ENCODE measurements at regions not wholly inside any gene's neighbourhood (a gene's known extent, or its start where the extent isn't known, plus 50 kb on each side); places are given as distances from the start of the nearest gene placed in this dataset.

DNA sequence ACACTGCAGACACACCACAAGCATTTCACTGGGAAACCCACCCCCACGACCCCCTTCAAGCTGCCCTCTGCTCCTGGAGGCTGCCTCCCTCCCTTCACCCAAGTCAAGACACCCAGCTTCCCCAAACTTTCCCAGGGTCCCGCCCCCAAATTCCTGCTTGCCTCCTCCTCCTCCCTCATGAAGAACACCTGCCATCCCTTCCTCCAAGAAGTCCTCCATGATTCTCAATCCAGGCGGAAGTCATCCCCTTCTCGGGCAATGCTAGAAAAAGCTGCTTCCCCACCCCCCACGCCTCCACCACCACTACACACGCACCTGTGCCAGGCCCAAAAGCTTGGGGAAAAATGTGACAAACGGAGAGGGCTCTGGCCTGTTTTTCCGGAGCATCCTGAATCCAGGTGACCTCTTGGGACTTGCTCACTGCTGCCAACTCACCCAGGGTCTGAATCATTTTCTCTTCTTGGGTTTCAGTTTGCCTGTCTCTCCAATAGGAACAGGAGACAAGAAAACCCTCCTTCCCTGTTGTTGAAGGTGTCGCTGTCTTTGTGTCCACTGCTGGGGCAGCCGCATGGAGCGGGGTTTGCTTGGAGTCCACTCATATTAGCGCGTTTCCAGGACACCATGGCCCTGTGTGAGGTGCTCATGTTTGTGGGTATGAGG is 101.0 kb upstream of the CASZ1 start:
- DNase-seq (ENCODE audit: low read depth in 2 of 2), result no peak

DNA sequence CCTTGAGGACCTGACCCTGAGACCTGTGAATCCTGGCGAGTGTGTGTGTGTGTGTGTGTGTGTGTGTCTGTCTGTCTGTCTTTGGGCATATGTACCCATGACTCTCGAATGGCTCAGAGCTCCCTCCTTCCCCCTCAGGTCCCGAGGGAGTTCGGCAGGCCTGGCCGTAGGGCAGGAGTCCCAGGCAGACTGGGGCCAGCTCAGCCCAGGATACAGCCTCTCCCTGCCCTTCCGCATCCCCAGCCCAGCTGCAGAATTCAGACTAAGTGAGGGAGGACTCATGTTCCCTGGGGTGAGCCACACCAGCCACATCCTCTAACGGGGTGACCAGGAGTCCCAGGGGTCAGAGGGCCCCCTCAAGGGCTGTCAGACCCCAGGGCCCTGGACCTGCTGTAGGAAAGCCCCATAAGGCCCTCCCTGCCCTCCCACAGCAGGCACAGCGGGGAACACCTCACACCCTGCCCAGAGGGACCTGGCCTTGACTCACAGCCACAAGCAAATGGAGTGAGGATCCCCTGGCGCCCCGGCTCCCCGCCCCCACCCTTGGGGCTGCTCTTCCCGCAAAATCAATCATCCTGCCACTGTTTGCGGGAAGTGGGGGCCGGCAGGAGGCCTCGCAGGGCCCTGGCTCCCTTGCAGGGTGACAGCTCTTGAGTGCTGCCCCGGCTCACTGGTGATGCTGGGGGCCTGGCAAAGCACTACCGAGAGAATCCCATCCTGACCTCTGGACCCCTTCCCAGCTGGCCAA is 101.7 kb upstream of the CASZ1 start:
- DNase-seq (ENCODE audit: low read depth in 2 of 2), result no peak

DNA sequence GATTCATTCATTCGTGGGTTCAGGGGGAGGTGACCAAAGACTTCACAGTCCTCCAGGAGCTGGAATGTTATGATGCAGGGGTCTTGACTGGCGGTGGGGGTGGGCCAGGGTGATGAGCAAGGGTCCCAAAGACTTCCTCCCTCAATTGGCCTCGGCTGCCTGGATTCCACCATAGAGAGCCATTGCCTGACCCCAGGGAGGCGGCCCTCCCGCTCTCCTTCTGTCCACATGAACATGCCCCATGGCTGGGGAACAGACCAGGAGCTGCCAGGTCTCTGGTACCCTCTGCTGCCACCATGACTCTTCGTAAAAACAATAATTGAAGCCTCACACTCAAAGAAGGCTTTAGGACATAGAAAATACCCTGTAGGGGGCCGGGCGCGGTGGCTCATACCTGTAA is 102.5 kb upstream of the CASZ1 start:
- no peak for DNase-seq (ENCODE audit: low read depth in 2 of 2)

DNA sequence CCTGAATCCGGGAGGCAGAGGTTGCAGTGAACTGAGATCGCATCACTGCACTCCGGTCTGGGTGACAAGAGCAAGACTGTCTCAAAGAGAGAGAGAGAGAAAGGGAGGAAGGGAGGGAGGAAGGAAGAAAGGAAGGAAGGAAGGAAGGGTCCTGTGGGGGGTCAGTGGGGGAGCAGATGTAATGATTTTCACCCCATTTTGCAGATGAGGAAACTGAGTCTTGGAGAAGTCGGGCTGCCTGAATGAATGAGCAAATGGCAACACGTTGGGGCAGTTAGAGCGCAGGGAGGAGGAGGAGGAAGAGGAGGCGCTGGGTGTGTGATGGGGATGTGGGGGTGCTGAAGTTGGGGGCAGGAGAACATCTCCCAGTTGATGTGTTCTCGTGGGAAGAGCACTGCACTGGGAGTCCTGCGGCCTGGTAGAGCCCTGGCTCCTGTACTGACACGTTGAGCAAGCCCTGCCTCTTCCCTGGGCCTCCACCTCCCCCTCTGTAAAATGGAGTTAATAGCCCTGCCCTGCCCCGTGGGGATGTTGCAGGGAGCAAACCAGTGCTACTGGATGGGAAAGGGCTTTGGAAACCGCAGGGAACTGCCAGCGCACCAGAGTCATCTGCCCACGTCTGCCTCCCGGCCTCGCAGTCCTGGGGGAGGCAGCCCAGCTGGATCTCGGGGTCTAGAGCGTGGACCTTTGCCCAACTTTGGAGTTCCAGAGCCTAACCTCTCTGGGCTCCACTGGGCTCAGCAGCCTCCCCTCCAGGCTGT is 103.2 kb upstream of the CASZ1 start:
- no peak for DNase-seq (ENCODE audit: low read depth in 2 of 2)

DNA sequence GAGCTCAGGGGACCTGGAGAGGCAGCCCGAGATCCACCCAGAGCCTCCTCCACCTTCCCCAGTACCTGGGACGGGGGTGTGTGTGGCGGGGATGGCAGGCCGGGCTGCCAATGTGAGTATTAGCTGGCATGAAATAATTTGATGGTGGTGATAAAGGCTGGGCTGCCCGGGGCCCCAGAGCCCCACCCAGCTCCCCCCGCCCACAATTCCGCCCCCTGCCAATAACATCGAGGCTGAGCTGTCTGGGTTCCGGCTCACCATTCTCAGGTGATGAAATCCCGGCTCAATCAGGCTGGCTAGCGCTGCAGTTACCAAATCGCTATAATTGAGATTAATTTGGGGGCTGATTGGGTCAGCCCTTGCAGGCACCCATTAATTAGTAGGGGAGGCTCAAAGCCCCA is 103.8 kb upstream of the CASZ1 start:
- no peak for DNase-seq (ENCODE audit: low read depth in 2 of 2)

DNA sequence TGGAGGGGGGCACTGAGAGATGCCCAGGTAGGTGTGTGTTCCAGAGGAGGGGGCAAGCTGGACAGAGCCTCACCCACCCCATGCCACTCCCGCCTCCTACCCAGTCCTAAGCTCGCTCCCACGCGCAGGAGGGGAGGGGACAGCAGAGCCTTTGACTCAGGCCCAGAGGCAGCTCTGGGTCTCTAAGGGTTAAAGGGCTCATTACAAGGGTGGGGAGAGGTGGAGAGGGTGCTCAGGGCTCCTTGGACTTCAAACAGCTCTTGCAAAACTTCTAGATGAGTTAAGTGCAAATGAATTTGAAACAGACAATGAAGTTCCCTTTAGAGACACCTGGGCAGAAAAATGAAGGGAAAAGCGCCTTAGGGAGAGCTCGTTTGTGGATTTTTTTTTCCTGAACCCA is 104.2 kb upstream of the CASZ1 start:
- DNase-seq (ENCODE audit: low read depth in 2 of 2), result no peak

DNA sequence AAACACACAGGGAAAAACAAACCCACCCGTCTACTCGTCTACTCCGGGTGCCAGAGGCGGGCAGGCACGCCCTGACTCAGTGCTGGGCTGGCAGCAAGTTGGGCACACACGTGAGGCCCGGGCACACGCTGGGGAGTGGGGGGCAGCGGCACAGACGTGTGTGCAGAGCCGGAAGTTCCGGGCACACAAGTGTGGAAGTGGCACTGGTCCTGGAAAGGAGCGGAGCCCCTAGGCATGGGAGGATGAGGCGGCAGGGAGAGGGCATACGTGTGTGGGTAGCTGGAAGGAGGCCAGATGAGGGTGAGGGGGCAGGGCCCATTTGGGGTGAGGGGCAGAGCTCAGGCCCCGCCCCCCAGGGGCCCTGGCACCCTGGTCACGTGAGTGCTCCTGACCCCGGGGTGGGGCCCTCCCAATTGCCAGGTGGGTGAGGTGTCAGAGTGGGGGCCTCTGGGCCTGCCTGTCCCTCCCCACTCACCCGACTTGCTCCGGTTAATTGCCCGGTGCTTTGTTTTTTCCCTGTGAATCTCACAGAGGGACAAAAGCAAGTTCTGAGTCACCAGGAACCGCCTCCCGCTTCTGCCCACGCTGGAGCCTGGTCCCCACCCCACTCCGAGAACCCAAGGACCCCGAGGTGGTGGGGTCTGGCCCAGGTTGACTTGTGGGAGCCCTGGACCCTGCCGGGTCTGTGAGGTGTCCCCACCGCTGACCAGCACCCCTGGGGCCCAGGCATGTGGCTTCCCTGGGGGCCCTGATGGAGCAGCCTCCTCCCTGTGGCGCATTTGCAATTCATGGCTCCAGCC is 104.8 kb upstream of the CASZ1 start:
- no peak for DNase-seq (ENCODE audit: low read depth in 2 of 2)

DNA sequence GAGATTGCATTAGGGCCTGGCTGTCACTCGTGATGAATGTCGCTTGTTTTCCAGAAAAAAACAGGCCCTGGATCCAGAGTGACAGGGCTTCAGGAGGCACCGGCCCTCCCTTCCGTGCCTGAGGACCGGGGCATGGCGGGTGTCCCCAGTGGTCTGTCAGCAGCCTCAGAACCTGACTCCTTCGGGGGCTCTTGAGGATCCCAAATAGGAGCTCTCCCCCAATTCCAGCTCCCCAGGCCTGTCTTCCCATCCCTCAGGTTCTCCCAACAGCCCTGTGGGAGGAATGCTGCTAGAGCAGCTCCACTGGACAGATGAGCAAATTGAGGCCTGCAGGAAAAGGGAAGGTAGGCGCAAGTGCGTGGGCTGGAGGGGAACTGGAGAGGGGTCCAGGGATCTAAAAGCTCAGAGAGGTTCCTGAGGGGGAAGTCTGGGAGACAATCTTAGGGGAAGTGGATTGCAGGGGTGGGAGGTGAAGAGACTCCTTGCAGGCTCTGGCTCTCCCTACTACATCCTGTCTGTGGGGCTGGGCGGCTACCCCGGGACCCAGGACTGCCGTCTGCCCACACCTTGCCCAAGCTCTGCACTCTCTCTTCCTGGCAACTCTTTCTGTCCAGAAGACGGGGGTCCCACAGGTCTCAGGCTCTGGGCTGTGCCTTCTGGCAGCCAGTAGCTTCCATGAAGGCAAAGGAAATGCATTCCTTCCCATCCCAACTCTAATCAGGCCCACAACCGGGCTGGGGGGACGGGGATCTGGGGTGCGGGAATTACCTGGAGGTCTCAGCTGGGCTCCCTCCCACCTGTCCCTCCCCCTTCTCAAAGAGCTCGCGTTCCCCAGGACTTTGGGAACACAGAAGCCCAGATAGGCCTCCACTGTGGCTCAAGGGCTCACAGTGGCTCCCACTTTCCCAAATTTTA is 105.7 kb upstream of the CASZ1 start:
- DNase-seq (ENCODE audit: low read depth in 2 of 2), result no peak

DNA sequence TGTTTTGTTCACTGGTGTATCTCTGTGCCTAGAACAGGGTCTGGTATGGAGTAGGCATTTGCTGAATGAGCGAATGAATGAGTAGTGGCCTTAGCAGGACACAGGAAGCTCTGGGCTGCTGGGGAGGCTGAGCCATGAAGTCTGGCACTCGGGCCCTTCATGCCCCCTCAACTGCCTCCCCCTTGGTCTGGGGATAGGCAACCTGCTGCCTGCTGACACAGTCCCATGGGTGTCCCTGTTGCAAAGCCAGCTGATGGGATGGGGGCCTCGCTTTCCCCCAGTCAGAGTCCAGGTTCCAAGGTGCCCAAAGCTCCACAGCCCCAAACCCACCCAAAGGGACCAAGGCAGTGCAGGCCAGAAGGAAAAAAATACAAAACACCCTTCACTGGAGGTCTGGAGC is 107.0 kb upstream of the CASZ1 start:
- DNase-seq (ENCODE audit: low read depth in 2 of 2), result no peak

DNA sequence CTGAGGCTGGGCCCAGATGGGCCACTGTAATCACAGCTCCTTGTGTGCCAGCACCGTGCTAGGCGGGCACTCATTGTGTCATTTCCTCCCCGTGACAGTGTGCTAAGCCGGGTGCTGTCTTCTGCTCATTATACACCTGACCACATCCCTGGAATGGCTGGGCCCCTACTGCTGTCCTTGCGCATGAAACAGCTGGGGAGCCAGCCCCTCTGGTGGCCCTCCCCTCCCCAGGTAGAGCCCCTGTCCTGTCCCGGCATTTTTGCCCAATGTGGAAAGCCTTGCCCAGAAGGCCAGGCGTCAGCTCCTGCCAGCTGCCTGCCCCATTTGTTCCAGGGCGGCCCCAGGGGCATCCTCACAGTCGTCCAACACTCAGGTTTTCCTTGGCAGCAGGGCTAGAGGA is 107.4 kb upstream of the CASZ1 start:
- no peak for DNase-seq (ENCODE audit: low read depth in 2 of 2)

DNA sequence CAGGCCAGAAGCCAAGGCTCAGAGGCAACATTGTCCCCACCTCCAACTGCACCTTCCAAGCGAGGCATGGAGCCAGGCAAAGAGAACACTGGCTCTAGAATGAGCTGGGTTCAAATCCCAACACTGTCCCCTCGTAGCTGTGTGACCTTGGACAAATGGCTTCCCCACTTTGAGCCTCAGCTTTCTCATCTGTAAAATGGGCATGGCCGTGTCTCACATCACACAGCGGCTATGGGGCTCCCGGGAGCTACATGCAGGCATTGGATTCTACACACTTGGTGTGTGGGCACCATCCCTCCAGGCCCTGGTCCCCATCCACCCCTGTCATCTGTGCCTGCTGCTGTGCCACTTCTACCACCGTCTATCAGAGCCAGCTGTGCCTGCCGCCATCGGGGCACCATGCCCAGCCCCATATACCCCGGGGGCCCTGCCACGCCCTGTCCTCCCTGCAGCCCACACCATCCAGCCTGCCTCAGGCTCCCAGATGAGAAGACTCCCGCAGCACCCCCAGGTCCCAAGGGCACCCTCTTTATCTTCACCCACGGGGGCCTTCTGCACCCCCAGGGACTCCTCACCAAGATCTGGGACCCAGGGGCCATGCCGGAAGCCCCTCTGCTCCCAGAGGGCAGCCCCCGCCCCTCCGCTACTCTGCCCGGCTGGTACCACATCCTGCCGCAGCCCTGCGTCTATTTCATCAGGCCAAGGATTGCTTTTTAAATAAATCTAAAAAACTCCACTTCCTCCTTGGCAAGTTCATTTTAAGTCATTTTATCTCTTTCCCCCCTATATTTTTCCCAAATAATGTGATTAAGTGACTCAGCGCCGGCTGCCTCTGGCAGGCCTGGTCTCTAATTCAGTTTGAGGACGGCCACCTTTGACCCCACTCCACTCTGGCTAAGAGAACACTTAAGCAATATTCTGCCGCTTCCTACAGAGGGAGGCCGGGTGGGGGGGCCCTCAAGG is 107.8 kb upstream of the TARDBP start:
- DNase-seq (ENCODE audit: low read depth in 2 of 2), result no peak

DNA sequence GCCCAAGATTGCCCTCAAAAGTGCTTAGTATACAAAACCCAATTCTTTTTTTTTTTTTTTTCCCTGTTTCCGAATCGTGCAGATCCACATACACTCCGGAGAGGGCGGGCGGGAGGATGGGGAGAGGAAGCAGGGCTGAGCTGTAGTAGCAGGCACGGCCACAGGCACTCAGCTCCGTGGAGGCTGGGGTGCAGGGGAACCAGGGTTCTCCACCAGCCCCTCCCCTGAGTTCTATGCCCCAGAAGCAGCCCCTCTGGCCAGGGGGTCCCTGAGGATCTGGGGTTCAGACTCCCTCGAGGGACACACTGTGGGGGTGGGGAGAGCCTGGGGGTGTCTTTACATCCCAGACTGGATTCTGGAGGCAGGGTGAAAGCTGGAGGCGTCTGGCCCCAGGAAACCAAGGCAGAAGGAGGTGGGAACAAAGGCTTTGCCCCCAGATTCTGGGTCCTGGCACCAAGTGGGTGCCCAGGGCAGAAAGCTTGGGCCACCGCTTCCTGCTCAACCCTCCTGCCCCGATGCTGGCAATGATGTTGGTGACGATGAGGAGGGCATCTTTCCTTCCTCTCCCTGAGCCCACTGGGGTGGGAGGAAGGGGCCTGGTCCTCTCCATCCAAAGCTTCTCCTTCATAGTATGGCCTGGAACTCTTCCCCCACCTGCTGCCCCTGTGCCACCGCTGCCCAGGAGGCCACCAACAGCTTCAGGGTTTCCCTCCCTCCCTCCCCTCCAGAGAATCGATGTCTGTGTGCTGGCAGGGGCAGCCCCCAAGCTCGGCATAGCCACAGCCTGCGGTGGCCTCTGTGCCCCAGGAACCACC is 106.4 kb upstream of the TARDBP start:
- no peak for DNase-seq (ENCODE audit: low read depth in 2 of 2)

DNA sequence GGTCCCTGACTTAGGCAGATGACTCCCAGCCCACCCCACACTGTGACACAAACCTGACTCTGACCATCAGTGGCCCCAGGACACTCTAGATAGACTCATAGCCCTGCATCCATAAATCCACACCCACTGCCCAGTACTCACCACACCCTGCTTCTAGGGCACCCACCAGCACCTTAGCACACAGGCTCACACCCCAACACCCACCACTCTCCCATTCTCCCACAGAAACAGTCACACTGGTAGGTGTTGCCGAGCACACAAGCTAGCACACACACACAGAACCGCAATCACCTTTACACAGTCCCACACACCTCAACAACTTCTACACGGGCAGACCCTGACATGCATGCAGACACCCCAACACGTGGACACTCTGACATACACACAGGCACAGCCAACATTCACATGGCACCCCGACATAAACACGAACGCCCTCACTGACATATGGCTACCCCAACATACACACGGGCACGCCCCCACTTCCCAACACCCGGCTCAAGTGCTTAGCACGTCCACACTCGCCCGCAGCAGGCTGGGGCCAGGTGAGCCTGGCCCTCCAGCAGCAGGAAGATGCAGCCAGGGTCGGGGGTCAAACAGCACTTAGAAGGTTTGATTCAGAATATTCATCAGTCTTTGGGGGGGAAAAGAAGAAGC is 105.5 kb upstream of the TARDBP start:
- no peak for DNase-seq (ENCODE audit: low read depth in 2 of 2)

DNA sequence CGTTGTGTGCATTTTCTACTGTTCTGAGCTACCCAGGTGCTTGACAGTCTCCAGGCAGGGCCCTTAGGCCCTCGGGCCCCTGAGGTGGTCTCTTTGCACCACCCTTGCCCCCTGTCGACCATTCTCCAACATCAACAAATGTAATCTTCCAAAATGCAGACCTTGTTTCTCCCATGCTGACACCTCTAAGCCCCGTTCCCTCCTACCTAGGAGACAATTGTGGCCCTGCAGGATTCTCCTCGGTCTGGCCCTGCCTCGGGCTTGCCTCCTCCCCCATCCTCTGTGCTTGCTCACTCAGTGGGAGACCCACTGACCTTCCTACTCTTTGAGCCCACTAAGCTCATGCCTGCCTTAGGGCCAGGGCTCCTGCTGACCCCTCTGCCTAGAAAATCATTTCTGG is 104.2 kb upstream of the TARDBP start:
- DNase-seq (ENCODE audit: low read depth in 2 of 2), result no peak

DNA sequence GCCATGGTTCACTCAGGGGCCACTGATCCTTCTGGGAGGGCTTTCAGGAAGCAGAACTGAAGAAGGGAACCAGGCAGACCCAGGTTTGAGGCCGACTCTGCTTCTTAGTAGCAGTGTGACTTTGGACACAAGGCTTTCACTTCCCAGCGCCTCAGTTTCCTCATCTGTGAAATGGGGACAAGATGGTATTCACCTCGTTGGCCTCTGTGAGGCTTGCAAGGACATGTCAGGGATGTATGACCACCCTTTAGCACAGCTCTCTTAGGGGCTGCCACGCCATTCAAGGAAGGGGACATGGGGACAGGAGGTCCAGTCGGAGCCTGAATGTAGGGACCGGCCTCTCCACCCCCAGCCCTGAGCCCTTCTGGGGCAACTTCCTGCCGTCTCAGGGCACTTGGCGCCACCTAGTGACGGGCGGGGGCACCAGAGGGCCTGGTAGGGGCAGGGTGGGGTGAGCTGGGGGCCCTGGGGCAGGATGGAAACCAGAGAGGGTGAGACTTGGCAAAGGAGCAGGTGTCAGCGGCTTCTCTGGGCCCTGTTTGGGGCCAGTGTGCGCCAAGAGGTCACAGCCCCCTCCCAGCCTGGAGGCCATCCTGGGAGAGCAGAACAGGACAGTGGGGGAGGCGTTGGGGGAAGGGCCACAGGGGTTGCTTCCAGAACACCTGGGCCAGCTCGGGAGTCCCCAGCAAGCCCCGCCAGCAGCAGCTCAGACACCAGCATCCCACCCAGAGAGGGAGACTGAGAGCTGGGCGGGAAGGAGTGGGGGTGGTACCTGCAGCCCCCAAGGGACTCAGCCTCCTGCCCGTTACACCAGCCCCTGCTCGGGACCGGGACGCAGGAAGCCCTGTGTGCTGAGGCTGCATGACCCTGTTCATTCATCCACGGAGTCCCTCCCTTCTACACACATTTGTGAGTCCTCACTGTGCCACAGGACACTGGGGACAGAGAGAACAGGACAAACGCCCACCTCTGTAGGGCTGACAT is 102.5 kb upstream of the TARDBP start:
- DNase-seq (ENCODE audit: low read depth in 2 of 2), result peak; percentile 64 to 76

DNA sequence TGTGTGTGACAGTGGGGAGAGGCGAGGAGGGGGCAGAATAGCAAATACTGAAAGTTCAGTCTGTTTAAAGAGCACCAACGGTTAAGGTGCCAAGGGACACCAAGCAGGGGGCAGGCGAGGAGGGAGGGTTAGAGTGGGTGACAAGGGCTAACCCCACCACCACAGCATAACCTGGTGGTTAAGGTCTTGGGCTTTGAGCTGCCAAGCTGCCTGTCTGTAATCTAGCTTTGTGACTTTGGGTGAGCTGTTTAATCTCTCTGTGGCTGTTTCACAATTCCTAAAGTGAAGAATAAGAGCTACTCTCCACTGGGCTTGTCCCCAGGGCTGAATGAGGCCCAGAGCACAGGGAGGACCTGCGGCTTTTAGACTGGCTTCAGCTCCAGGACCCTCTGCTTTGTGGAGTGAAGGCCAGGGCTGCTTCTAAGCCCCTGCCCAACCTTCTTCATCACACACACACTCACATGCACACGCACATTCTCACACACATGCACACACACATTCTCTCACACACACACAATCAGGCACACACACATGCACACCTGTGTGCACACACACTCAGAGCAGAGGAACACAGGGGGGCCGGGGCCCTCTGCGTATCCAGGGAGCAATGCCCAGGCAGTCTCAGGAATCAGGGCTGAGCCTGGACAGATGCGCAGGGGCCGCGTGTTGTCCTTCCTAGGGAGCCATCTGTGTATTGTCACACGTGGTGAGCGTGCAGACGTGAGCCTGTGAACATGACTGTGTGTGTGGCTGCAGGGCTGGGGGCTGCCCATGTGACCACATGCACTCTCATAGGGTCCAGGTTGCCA is 101.6 kb upstream of the TARDBP start:
- no peak for DNase-seq (ENCODE audit: low read depth in 2 of 2)
